HEK293 (cell line): ENCODE measurements at regions not wholly inside any gene's neighbourhood (a gene's known extent, or its start where the extent isn't known, plus 50 kb on each side); places are given as distances from the start of the nearest gene placed in this dataset.

Source experiments
- CTCF ChIA-PET: fragments of 350-600 bp; formaldehyde crosslinking; extraction: SDS; loops from one replicate; lab custom pipeline; 2021; ENCODE audit warnings: antibody characterized with exemption; lab: Yijun Ruan, JAX
- POLR2A ChIA-PET: fragments of 300-600 bp; formaldehyde crosslinking; extraction: SDS; loops from one replicate; lab custom pipeline; 2020; ENCODE audit warnings: antibody characterized with exemption, inconsistent platforms; lab: Yijun Ruan, JAX
- H3K27ac ChIP-seq: fragments of 200-500 bp; sonication (Bioruptor generic); 2 replicates; pipeline ENCODE4 v1.5.1; 2014; ENCODE audit warnings: low read depth, low read length, control low read depth, inconsistent platforms; ENCODE audit errors: extremely low read depth
- H3K36me3 ChIP-seq, 2 experiments: fragments of 200-500 bp in 1 of 2; sonication (Bioruptor generic) in 1 of 2; 1 replicate in 1 of 2; 2 replicates in 1 of 2; pipeline ENCODE4 v1.5.1; 2014 to 2017; ENCODE audit warnings: inconsistent platforms in 2 of 2, low read length in 2 of 2; ENCODE audit not compliant: control insufficient read depth in 2 of 2, insufficient read depth in 1 of 2
- H3K4me1 ChIP-seq: fragments of 200-500 bp; sonication (Bioruptor generic); 2 replicates; pipeline ENCODE4 v1.5.1; 2014; ENCODE audit warnings: mild to moderate bottlenecking, low read length, inconsistent platforms; ENCODE audit not compliant: control insufficient read depth, insufficient read depth
- H3K4me3 ChIP-seq: 2 replicates; pipeline ENCODE4 v1.5.1; 2011; ENCODE audit warnings: low read depth, mild to moderate bottlenecking, control low read depth, low read length, moderate library complexity
- H3K9me3 ChIP-seq: fragments of 200-500 bp; sonication (Bioruptor generic); 2 replicates; pipeline ENCODE4 v1.5.1; 2014; ENCODE audit warnings: low read depth, low read length, inconsistent platforms; ENCODE audit not compliant: control insufficient read depth, insufficient read depth
- IKZF3 ChIP-seq: fragments of 450-650 bp; IDR thresholded peaks from 2 replicates; pipeline ENCODE4 v1.5.0; 2018; ENCODE audit warnings: missing biosample characterization, mild to moderate bottlenecking, missing genetic modification characterization, moderate library complexity
- RBAK ChIP-seq: fragments of 450-650 bp; formaldehyde crosslinking; IDR thresholded peaks from 2 replicates; pipeline ENCODE4 v1.5.1; 2016; ENCODE audit warnings: missing biosample characterization, missing genetic modification characterization
- SCRT2 ChIP-seq: fragments of 450-650 bp; formaldehyde crosslinking; IDR thresholded peaks from 2 replicates; pipeline ENCODE4 v1.5.1; 2016; ENCODE audit warnings: missing biosample characterization, missing genetic modification characterization
- ZBTB8A ChIP-seq: fragments of 450-650 bp; formaldehyde crosslinking; IDR thresholded peaks from 2 replicates; pipeline ENCODE4 v1.5.1; 2016; ENCODE audit warnings: missing biosample characterization, missing genetic modification characterization
- ZNF121 ChIP-seq: fragments of 450-650 bp; formaldehyde crosslinking; IDR thresholded peaks from 2 replicates; pipeline ENCODE4 v1.5.1; 2016; ENCODE audit warnings: missing biosample characterization, missing genetic modification characterization
- ZNF175 ChIP-seq: fragments of 450-650 bp; formaldehyde crosslinking; IDR thresholded peaks from 2 replicates; pipeline ENCODE4 v1.5.1; 2016; ENCODE audit warnings: missing biosample characterization, missing genetic modification characterization
- ZNF221 ChIP-seq: fragments of 450-650 bp; formaldehyde crosslinking; IDR thresholded peaks from 2 replicates; pipeline ENCODE4 v1.5.1; 2017; ENCODE audit warnings: missing biosample characterization, missing genetic modification characterization, borderline replicate concordance
- ZNF223 ChIP-seq: fragments of 450-650 bp; formaldehyde crosslinking; IDR thresholded peaks from 2 replicates; pipeline ENCODE4 v1.5.1; 2016; ENCODE audit warnings: missing biosample characterization, missing genetic modification characterization
- ZNF514 ChIP-seq: fragments of 450-650 bp; formaldehyde crosslinking; IDR thresholded peaks from 2 replicates; pipeline ENCODE4 v1.5.1; 2016; ENCODE audit warnings: missing biosample characterization, missing genetic modification characterization
- ZNF529 ChIP-seq: fragments of 450-650 bp; formaldehyde crosslinking; IDR thresholded peaks from 2 replicates; pipeline ENCODE4 v1.5.1; 2017; ENCODE audit warnings: missing genetic modification characterization, missing biosample characterization; ENCODE audit not compliant: insufficient replicate concordance
- ZNF555 ChIP-seq: fragments of 450-650 bp; formaldehyde crosslinking; conservative IDR thresholded peaks from 2 replicates; pipeline ENCODE4 v1.5.1; 2017; ENCODE audit warnings: missing biosample characterization, mild to moderate bottlenecking, missing genetic modification characterization, inconsistent platforms
- ZNF610 ChIP-seq: fragments of 450-650 bp; formaldehyde crosslinking; IDR thresholded peaks from 2 replicates; pipeline ENCODE4 v1.5.1; 2016; ENCODE audit warnings: missing biosample characterization, missing genetic modification characterization, borderline replicate concordance
- ZNF658 ChIP-seq: fragments of 450-650 bp; formaldehyde crosslinking; IDR thresholded peaks from 2 replicates; pipeline ENCODE4; 2016; ENCODE audit warnings: missing biosample characterization, missing genetic modification characterization
- ZNF792 ChIP-seq: fragments of 450-650 bp; formaldehyde crosslinking; IDR thresholded peaks from 2 replicates; pipeline ENCODE4 v1.5.1; 2016; ENCODE audit warnings: missing biosample characterization, missing genetic modification characterization
- TF ChIP-seq, protein P1 (sequence below): fragments of 450-650 bp; formaldehyde crosslinking; IDR thresholded peaks from 2 replicates; pipeline ENCODE4 v1.5.1; 2016; ENCODE audit warnings: missing biosample characterization, missing genetic modification characterization
- TF ChIP-seq, protein P2 (sequence below): fragments of 450-650 bp; formaldehyde crosslinking; IDR thresholded peaks from 2 replicates; pipeline ENCODE4 v1.5.1; 2016; ENCODE audit warnings: missing biosample characterization, missing genetic modification characterization
- TF ChIP-seq, protein P3 (sequence below): IDR thresholded peaks from 2 replicates; pipeline ENCODE4 v1.6.1; 2011; ENCODE audit warnings: mild to moderate bottlenecking, low read depth, low read length, borderline replicate concordance
- TF ChIP-seq, protein P4 (sequence below): fragments of 450-650 bp; formaldehyde crosslinking; IDR thresholded peaks from 2 replicates; pipeline ENCODE4 v1.5.1; 2016; ENCODE audit warnings: missing biosample characterization, missing genetic modification characterization
- TF ChIP-seq, protein P5 (sequence below): fragments of 450-650 bp; formaldehyde crosslinking; conservative IDR thresholded peaks from 2 replicates; pipeline ENCODE4 v1.5.1; 2016; ENCODE audit warnings: low read depth, missing biosample characterization, missing genetic modification characterization

DNA sequence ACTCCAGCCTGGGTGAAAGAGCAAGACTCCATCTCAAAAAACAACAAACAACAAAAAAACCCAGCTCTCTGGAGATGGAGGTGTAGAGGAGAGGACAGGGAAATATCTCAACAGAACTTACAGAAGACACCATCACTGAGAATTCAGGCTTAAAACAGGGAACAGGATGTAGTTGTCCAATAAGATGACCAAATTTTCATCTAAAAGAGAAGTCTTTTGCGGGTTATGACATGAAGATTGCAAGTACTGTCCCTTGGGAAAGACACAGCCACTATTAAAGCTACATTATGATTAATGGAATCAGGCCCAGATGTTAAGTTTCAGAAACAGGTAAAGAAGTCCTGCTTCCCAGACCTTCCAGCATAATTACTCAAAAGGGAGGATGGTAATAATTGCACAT is 235.2 kb upstream of the NRP1 start:
- Histone ChIP-seq H3K36me3 (no peaks in the 10 kb centered on the region), H3K4me1 (no peaks in the 10 kb centered on the region), H3K9me3 (no peaks in the 10 kb centered on the region)
- POLR2A ChIA-PET: no interaction called here
- TF ChIP-seq ZNF121 (tag by site-specific recombination): no peak
- TF ChIP-seq SCRT2 (tag by site-specific recombination): no peak
- TF ChIP-seq ZNF610 (tag by site-specific recombination): no peak
- TF ChIP-seq, protein P1, sequence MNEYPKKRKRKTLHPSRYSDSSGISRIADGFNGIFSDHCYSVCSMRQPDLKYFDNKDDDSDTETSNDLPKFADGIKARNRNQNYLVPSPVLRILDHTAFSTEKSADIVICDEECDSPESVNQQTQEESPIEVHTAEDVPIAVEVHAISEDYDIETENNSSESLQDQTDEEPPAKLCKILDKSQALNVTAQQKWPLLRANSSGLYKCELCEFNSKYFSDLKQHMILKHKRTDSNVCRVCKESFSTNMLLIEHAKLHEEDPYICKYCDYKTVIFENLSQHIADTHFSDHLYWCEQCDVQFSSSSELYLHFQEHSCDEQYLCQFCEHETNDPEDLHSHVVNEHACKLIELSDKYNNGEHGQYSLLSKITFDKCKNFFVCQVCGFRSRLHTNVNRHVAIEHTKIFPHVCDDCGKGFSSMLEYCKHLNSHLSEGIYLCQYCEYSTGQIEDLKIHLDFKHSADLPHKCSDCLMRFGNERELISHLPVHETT (tag by site-specific recombination): no peak
- TF ChIP-seq ZBTB8A (tag by site-specific recombination): no peak
- no peak for TF ChIP-seq ZNF529
- TF ChIP-seq ZNF175 (tag by site-specific recombination): no peak
- no peak for TF ChIP-seq IKZF3
- TF ChIP-seq ZNF555 (tag by site-specific recombination): no peak
- TF ChIP-seq, protein P2, sequence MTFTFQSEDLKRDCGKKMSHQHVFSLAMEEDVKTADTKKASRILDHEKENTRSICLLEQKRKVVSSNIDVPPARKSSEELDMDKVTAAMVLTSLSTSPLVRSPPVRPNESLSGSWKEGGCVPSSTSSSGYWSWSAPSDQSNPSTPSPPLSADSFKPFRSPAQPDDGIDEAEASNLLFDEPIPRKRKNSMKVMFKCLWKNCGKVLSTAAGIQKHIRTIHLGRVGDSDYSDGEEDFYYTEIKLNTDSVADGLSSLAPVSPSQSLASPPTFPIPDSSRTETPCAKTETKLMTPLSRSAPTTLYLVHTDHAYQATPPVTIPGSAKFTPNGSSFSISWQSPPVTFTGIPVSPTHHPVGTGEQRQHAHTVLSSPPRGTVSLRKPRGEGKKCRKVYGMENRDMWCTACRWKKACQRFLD (tag by site-specific recombination): no peak
- TF ChIP-seq, all 188 proteins: peak for 0
- no peak overlapping the region for H3K4me3 ChIP-seq
- no peak overlapping the region for H3K27ac ChIP-seq
- CTCF ChIA-PET: no interaction called here

DNA sequence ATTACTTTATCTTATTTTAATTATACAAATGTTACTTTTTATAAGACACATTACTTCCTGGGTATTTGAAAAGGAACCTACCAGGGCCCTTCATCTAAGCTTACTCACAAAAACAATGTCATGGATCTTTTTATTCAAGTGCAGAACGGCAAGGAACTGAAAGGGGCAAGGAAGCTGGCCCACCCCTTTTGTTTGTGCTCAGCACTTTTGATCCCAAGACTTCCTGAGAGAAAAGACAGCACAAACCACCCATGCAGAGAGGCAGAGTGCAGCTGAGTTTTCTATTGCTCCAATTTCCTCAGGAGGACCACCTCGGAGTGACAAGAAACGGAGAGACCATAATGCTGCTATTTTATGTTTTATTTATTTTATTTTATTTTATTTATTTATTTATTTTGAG is 232.0 kb upstream of the NRP1 start:
- ChIA-PET POLR2A (no interaction called here), CTCF (interaction anchor here (0.7 kb wide), 2 partner anchors 395 to 630 kb away, joined by 3 read pairs; no protein-coding TSS in a partner anchor)
- no peaks in the 10 kb centered on the region for H3K4me1 ChIP-seq
- no peaks in the 10 kb centered on the region for H3K36me3 ChIP-seq
- H3K27ac ChIP-seq: no peak overlapping the region
- TF ChIP-seq ZNF223 (tag by site-specific recombination) (no peak), RBAK (tag by site-specific recombination) (no peak), ZNF658 (tag by site-specific recombination) (no peak), ZNF221 (tag by site-specific recombination) (no peak), ZNF514 (tag by site-specific recombination) (no peak), ZNF792 (tag by site-specific recombination) (no peak)
- TF ChIP-seq, protein P3, sequence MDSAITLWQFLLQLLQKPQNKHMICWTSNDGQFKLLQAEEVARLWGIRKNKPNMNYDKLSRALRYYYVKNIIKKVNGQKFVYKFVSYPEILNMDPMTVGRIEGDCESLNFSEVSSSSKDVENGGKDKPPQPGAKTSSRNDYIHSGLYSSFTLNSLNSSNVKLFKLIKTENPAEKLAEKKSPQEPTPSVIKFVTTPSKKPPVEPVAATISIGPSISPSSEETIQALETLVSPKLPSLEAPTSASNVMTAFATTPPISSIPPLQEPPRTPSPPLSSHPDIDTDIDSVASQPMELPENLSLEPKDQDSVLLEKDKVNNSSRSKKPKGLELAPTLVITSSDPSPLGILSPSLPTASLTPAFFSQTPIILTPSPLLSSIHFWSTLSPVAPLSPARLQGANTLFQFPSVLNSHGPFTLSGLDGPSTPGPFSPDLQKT: no peak
- TF ChIP-seq, protein P4, sequence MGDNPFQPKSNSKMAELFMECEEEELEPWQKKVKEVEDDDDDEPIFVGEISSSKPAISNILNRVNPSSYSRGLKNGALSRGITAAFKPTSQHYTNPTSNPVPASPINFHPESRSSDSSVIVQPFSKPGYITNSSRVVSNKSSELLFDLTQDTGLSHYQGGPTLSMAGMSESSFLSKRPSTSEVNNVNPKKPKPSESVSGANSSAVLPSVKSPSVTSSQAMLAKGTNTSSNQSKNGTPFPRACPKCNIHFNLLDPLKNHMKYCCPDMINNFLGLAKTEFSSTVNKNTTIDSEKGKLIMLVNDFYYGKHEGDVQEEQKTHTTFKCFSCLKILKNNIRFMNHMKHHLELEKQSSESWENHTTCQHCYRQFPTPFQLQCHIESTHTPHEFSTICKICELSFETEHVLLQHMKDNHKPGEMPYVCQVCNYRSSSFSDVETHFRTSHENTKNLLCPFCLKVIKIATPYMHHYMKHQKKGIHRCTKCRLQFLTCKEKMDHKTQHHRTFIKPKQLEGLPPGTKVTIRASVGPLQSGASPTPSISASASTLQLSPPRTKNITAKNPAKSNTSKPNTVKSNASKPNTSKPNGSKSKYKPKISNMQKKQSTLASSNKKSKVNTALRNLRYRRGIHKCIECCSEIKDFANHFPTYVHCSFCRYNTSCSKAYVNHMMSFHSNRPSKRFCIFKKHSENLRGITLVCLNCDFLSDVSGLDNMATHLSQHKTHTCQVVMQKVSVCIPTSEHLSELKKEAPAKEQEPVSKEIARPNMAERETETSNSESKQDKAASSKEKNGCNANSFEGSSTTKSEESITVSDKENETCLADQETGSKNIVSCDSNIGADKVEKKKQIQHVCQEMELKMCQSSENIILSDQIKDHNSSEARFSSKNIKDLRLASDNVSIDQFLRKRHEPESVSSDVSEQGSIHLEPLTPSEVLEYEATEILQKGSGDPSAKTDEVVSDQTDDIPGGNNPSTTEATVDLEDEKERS: no peak
- TF ChIP-seq, protein P5, sequence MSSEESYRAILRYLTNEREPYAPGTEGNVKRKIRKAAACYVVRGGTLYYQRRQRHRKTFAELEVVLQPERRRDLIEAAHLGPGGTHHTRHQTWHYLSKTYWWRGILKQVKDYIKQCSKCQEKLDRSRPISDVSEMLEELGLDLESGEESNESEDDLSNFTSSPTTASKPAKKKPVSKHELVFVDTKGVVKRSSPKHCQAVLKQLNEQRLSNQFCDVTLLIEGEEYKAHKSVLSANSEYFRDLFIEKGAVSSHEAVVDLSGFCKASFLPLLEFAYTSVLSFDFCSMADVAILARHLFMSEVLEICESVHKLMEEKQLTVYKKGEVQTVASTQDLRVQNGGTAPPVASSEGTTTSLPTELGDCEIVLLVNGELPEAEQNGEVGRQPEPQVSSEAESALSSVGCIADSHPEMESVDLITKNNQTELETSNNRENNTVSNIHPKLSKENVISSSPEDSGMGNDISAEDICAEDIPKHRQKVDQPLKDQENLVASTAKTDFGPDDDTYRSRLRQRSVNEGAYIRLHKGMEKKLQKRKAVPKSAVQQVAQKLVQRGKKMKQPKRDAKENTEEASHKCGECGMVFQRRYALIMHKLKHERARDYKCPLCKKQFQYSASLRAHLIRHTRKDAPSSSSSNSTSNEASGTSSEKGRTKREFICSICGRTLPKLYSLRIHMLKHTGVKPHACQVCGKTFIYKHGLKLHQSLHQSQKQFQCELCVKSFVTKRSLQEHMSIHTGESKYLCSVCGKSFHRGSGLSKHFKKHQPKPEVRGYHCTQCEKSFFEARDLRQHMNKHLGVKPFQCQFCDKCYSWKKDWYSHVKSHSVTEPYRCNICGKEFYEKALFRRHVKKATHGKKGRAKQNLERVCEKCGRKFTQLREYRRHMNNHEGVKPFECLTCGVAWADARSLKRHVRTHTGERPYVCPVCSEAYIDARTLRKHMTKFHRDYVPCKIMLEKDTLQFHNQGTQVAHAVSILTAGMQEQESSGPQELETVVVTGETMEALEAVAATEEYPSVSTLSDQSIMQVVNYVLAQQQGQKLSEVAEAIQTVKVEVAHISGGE (tag by site-specific recombination): no peak
- H3K4me3 ChIP-seq: no peak overlapping the region
- H3K9me3 ChIP-seq: no peaks in the 10 kb centered on the region
